Activated CD4-positive, CD25-positive, alpha-beta regulatory T cell treated with anti-CD3 and anti-CD28 coated beads, Interleukin-2, amount 50 U/mL, for 72 hours (primary cell): ENCODE measurements at regions not wholly inside any gene's neighbourhood (a gene's known extent, or its start where the extent isn't known, plus 50 kb on each side); places are given as distances from the start of the nearest gene placed in this dataset.

Experiments used
- DNase-seq: peaks from one replicate; pipeline ENCODE4 v3.0.0; 2021

DNA sequence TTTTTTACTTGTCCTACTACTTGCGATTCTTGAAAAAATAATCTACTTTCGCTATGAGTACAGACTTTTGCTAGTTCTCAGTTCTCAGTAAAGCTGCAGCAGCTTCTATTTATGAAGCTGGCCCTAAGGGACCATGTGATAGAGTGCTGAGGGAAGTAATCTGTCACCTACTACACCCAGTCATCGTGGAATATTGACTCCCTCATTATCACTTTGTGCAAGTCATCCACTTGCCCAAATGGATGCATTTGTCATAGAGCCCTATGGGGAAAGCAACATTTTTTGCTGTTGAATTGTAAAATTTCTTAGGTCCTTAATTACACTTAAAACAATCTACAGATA, 1919.8 kb downstream of the SUCLG1 start:
- no peak for DNase-seq

DNA sequence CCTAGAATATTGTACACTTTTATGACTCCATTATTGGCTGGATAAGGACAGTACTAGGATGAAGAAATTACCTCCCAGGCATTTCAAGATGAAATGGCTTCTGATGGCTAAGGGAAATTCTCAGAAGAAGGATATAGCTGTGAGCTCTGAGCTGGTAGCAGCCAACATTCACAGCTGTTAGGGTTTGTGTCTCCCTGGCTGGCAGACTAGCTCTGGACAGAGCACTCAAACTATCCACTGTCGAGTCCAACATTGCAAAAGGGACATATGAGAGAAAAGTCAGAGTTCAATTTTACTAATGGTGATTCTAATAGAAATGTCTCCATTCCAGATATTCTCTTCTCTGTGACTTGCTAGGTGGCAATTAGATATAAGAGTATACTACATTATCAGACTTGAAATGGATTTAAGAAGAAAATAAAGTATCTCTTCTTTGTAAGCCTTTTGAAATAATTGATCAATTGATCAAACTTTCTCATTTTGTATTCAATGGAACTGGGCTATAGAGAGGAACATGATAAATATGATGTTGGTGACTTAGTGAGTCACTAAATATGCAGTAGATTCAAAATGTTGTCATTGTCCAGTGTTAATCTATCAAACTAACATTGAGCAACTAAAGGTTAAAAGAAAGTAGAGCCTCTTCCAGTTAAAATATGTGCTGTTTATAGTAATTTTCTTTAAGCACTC, 1920.3 kb downstream of the SUCLG1 start:
- DNase-seq, result no peak

GRCh38 chr2:82528288-82528687, 1930.8 kb downstream of the SUCLG1 start:
- no peak for DNase-seq

DNA sequence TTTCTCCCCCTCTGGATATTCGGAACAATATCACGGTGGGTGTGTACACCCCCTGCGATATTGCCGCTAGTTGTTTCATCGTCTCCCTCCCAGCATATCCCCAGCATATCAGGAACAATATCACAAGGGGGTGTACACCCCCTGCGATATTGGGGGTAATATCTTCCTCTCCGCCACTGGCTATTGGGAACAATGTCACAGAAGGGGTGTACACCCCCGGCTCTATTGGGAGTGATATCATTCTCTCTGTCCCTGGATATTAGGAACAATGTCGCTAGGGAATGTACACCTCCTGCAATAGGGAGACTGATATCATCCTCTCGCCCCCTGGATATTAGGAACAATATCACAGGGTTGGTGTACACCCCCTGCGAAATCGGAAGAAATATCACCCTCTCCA, 1932.0 kb downstream of the SUCLG1 start:
- no peak for DNase-seq

- DNase-seq, result no peak
Measured at GRCh38 chr2:82526277-82526676, 1932.8 kb downstream of the SUCLG1 start.

GRCh38 chr2:82525744-82526143, 1933.3 kb downstream of the SUCLG1 start:
- DNase-seq, result no peak

DNA sequence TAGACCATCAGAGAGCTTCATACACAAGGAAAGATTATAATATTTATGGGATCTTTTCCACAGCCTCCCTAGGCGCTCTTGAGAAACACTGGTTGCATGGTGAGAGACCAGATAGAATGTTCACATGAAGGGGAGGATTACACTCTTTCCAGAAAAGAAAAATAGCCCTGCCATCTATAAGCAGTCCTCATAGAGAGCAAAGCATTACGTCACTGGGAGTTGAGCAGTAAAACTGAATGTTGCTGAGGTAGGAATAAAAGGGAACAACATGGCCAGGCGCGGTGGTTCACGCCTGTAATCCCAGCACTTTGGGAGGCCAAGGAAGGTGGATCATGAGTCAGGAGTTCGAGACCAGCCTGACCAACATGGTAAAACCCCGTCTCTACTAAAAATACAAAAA, 1934.3 kb downstream of the SUCLG1 start:
- DNase-seq, result no peak

- DNase-seq, result no peak
Measured at GRCh38 chr2:82511894-82512293, 1947.2 kb downstream of the SUCLG1 start.

- no peak for DNase-seq
Measured at GRCh38 chr2:82508702-82509101, 1950.4 kb downstream of the SUCLG1 start.

DNA sequence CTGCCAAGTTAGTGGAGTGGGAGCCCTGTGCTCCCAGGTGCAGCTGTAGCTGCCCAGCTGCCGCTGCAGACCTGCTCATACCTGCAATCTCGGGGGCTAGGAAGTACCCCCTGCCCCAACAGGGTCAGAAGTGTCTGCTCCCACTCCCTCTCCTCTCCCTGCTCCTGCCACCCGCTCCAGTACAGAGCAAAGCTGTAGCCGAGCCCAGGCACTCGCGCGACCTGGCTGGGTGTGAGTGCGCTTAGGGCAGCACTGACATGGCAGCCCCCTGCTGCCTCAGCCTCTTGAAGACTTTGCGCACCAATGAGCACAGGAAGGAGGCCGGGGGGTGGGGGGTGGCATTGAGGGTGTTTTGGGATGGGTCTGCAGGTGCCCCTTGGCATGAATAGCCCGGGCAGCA, 1951.4 kb downstream of the SUCLG1 start:
- DNase-seq, result no peak

DNA sequence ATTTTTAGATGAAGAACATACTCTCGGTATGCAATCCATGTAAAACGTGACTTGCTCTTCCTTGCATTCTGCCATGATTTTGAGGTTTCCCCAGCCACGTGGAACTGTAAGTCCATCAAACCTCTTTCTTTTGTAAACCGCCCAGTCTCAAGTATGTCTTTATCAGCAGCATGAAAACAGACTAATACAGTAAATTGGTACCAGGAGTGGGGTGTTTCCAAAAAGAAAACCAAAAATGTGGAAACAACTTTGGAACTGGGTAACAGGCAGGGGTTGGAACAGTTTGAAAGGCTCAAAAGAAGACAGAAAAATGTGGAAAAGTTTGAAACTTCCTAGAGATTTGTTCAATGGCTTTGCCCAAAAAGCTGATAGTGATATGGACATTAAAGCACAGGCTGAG, 1957.9 kb downstream of the SUCLG1 start:
- no peak for DNase-seq

DNA sequence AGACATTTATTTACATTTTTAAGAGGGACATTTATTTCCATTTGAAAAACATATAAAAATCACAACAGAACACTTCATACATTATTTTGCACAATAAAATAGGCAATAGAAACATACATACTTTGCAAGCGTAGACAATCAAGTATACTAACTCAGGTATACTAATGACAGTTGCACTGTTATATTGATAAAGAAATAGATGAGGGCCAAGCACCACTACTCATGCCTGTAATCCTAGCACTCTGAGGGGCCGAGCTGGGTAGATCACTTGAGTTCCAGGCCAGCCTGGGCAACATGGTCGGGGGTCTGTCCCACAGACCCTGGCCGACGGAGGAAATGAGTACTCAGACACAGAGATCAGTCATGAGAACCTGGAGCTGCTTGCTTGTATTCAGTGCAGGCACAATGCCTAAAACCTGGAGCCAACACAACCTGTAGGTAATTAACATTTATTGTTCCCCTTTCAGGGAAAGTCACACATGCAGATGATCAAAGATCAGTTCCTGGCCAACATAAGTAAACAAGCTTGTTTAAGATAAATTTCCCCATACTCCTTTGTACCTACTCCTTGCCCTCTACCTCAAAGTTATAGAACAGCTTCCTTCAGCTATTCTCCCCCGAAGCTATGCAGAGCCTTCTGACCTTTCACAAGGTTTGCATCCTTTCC, 1960.2 kb downstream of the SUCLG1 start:
- no peak for DNase-seq

- DNase-seq, result no peak
Measured at GRCh38 chr2:82494739-82495138, 1964.3 kb downstream of the SUCLG1 start.

- DNase-seq, result no peak
Measured at GRCh38 chr2:82491591-82491990, 1967.5 kb downstream of the SUCLG1 start.

GRCh38 chr2:82487354-82487753, 1971.7 kb downstream of the SUCLG1 start:
- no peak for DNase-seq

GRCh38 chr2:82485701-82486100, 1973.4 kb downstream of the SUCLG1 start:
- no peak for DNase-seq

DNA sequence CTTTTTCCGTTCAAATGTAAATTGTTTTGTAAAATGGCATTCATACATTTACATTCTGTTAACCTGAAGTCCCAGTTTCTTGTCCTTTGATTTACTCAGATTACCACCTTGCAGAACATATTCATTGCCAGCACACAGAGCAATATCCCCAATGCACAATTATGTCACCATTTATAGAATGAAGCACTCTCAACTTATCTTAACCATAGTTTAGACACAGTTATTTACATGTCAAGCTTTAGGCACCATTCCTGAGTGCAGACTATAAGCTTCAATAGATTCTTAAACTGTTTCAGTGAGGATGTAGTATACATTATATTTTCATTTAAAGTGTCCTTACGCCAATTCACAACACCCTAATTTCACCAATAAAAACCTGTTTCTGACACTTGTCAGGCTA, 1977.9 kb downstream of the SUCLG1 start:
- no peak for DNase-seq

DNA sequence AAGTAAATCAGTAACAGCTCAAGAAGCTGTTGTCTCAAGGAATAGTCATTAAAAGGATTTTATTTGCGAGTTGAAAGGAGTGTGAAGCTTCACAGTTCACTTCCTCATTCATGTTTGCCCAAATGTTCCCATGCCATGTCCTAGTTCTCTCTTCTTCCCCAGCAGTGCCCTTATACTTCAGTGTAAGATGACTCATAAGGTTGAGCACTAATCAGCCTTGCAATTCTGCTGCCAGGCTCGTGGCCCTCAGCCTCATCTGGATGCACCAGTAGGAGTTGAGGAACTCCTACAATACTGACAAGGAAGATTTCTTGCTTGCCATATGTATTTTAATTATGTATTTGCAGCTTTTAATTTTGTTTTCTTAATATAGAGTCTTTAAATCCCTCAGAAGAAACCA, 1980.4 kb downstream of the SUCLG1 start:
- DNase-seq, result no peak

DNA sequence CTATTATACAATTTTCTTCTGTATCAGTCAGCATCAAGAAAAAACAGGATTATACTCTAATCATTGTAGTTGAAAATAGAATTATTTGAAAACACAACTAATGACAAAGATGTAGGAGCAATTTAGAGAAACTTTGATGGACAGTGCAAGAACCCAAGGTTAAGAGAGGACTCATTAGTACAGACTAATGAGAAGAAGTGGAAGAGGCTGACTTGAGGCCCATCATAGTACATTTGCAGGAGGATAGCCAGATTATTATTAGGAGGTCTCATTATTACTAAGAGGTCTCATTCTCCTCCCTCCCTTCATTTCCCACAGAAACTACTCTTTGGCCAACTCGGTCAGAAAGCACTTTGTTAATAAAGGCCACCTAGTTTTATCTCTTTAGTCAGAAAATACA, 1983.0 kb downstream of the SUCLG1 start:
- DNase-seq, result no peak

DNA sequence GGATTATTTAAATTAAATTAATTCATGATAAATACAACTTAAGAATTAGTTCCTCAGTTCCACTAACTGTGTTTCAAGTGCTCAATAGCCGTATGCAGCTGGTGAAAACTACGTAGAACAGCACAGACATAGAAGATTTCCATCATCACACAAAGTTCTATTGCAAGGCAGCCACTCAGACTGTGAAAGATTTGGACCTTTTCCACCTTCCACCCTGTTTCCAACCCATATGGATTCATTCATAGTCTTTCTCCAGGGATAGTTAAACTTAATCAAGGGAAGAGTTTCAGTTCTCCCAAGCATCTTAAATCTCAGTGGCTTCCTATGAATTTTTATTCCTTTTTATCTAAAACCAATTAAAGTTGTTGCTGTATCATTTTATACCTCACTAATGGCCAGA, 2030.8 kb downstream of the SUCLG1 start:
- no peak for DNase-seq

DNA sequence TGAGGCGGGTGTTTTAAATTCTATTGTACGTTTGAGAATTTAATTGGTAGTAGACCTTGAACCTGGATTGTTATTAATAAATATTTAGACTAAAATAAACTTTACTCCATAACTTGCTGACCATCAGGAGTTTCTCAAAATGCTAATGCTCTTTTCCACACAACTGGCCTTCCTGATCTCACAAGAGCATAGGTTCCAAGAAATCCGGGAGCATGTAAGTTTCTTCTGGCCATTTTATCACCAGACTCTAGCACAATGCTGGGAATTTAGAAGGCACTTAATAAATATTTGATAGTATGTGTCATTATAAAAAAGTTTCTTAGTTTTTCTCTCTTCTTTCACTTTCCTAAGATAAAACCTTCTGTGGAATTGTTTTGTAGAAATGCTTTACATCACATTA, 2047.1 kb downstream of the SUCLG1 start:
- no peak for DNase-seq

GRCh38 chr2:82411071-82411470, 2048.0 kb downstream of the SUCLG1 start:
- no peak for DNase-seq

- no peak for DNase-seq
Measured at GRCh38 chr2:82395531-82395930, 2063.5 kb downstream of the SUCLG1 start.

GRCh38 chr2:82391386-82391785, 2067.7 kb downstream of the SUCLG1 start:
- DNase-seq, result no peak

DNA sequence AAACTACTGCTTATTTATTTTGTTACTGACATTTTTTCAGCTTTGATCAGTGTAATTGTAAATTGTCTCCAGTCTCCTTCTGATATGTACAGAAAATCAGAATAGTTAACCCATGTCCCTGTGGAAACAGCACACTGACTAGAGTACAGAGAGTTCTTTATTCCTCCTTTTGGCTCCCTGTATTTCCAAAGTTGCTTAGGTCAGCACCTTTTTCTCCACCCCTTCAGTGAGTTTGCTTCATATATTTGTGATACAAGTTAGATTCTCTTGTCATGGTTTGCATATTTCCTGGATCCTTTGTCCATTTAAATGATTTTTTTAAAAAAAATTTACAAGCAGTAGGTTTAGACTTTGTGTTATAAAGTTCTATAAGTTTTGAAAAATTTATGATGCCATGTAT, 2051.1 kb upstream of the LRRTM1 start:
- DNase-seq, result no peak
